T-helper 1 cell treated with Interleukin-12 subunit alpha and Interleukin-12 subunit beta and Interleukin-4 antibody, amounts not matched to agents 30 ng/mL and 1 ng/mL, for 36 hours (primary cell): ENCODE measurements at regions not wholly inside any gene's neighbourhood (a gene's known extent, or its start where the extent isn't known, plus 50 kb on each side); places are given as distances from the start of the nearest gene placed in this dataset.

Source experiments
- intact Hi-C: fragments of 100-400 bp; cut with micrococcal nuclease; formaldehyde crosslinking; loops from one replicate; pipeline ENCODE4 v1.15.1; 2024

DNA sequence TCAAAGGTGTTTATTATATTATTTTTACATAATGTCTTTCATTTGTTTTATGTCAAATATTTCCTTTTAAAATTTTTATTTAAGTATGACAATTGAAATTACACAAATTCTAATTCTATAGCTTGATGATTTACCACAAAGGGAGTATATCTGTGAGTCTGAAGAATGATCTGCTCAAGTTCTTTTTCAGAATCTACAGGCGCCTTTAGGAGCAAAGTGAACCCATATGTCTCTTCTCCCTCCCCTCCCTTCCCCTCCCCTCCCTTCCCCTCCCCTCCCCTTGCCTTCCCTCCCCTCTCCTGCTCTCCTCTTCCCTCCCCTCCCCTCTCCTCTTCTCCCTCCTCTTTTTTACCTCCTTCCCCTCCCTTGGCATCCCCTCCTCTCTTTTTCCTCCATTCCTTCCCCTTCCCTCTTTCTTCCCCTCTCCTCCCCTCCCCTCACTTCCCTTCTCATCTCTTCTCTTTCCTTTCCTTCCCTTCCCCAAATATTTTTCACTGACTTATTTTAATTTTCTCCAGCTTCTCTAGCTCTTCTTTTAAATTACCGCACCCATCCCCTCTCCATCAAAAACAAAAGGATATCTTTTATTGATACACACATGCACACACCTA, 495.3 kb upstream of the PIK3R1 start:
- intact Hi-C loops = no loop called here

- intact Hi-C loops = no loop called here
These were observed 505.4 kb upstream of the CD180 start for GRCh38 chr5:67702008-67702407.

- intact Hi-C loops = no loop called here
These were observed 503.0 kb upstream of the CD180 start for GRCh38 chr5:67699560-67699959.

- intact Hi-C loops = no loop called here
These were observed 499.8 kb upstream of the CD180 start for GRCh38 chr5:67696446-67696845.

DNA sequence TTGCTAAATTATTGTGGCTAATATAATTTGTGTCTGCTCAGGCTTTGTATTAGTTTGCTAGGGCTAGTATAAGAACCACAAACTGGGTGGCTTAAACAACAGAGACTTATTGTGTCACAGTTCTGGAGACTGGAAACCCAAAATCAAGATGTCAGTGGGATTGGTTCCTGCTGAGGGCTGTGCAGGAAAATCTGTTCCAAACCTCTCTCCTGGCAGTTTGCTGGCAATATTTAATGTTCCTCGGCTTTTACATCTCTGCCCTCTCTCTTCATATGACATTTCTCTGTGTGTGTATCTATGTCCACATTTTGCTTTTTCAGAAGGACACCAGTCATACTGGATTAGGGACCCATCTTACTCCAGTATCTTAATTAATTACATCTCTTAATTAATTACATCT, 498.8 kb upstream of the CD180 start:
- intact Hi-C loops = no loop called here

GRCh38 chr5:67694810-67695191, 498.2 kb upstream of the CD180 start:
- intact Hi-C loops = no loop called here

DNA sequence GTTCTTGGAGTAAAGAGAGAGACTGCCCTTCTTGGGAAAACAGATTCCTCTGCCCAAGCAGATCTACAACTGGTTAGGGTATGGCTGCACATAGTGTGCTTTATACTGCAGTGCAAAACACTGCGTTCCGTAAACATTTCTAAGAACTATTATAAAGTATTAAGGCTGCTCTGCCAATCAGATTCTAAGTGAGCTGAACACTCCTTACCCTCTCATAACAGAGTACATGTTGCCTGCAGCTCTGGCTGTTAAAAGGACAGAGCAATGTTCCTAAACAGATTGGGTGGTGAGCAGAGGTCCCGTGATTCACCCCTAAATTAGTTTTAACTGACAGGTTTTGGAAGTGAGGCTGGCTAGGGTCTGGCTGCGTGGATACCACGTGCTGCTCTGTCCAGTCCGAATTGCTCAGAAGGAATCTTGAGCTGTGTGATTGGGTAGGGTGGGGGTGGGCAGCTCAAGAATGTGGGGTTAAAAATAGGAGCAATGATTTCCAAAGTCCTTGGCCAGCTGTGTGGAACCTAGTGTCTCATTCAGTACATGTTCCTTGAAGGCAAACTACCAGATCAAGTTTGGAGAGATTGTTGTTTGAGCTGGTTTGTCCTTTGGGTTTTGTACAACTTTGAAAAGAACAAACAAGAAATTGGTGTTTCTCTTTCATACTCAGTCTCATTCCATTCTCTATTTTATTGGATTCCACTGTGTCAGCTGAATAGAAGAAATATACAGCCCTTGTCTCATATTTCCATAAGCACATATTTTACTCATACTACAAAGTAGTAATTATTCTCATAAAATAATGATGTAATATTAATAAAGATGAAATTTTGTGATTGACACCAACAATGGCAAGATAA, 497.6 kb upstream of the CD180 start:
- intact Hi-C loops = no loop called here

- intact Hi-C loops = no loop called here
These were observed 490.1 kb upstream of the CD180 start for GRCh38 chr5:67686746-67687145.

- intact Hi-C loops = no loop called here
These were observed 485.1 kb upstream of the CD180 start for GRCh38 chr5:67681703-67682102.

GRCh38 chr5:67680099-67680498, 483.5 kb upstream of the CD180 start:
- intact Hi-C loops = no loop called here

GRCh38 chr5:67679184-67679841, 482.7 kb upstream of the CD180 start:
- intact Hi-C loops = no loop called here

DNA sequence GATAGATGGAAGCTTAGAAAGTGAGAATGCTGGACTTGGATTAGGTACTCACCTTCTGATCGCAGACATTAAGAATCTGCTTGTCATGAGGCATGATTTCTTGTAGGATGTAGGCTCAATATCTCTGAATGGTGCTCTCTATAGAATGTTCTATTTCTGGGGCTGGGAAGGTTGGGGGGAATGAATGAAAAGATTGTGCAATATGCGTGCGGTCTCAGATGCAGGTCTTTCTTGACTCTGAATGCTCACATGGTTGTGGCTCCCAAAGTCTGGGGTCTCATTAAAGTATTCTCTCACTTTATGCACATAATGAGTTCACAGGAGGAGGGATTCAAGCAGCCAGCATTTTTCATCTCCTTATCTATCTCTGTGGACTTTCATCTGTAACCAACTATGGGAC, 482.0 kb upstream of the CD180 start:
- intact Hi-C loops = no loop called here

GRCh38 chr5:67677422-67677970, 480.9 kb upstream of the CD180 start:
- intact Hi-C loops = no loop called here

DNA sequence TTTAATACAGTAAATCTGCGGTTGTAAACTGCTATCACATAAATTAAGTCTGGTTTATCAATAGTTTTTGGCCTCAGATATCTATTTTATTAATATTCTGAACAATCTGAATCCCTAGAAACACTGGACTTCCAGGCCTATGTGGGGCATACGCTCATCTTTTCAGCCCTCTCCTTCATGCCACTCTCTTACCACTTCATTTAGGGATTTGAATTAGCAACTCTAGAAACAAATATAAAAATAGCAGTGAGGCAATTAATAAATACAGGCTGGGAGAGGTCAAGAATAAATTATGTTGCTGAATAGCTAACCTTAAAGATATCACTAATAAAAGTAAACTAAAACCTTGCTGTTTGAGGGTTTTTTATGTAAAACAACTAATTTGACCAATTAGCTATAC, 480.3 kb upstream of the CD180 start:
- intact Hi-C loops = no loop called here

DNA sequence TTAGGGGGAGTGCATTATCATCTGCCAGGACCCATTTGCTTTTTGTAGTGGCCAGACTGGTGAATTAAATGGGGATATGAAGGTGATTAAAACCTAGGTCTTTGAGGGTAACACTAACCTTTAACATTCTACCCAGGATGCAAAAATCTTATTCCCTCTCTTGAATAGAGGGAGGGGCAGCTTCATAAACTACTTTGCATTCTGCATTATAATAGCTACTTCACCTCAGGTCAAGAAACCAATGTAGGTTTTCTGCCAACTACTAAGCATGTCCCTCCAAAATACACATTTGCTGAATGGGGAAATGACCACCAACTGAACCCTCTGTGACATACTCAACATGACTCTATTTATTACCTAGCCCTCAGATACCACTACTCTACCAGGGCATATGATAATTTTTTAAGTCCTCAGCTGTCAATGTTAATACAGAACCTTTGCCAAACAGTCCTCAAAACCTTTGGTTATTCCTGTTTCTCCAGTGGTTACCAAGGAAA, 477.6 kb upstream of the CD180 start:
- intact Hi-C loops = no loop called here

DNA sequence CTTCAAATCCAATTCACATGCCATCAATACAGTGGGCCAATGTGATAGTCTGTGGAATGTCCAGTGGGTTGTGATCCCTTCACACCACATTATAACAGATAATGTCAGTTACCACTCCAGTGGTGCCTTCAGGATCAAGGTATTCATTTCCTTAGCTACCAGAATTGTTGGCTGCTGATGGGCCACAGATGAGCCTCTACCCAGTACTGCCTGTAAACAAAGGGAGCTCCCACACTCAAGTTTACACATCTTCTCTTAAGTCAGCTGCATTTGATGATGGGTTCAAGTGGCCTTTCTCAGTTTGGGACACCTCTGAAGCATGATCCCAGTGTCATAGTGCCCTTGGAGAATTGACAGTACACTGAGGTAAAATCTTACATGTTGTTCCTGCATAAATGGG, 477.0 kb upstream of the CD180 start:
- intact Hi-C loops = no loop called here

- intact Hi-C loops = no loop called here
These were observed 476.6 kb upstream of the CD180 start for GRCh38 chr5:67673180-67673579.

- intact Hi-C loops = no loop called here
These were observed 476.0 kb upstream of the CD180 start for GRCh38 chr5:67672636-67673035.

DNA sequence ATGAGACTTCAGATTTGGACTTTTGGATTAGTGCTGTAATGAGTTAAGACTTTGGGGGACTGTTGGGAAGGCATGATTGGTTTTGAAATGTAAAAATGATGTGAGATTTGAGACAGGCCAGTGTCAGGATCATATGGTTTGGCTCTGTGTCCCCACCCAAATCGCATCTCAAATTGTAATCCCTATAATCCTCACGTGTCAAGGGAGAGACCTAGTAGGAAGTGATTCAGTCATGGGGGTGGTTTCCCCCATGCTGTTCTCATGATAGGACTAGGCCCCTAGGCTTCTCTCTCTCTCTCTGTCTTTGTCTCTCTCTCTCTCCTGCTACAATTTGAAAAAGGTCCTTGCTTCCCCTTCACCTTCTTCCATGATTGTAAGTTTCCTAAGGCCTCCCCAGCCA, 473.3 kb upstream of the CD180 start:
- intact Hi-C loops = no loop called here

- intact Hi-C loops = no loop called here
These were observed 463.6 kb upstream of the CD180 start for GRCh38 chr5:67660149-67660548.

GRCh38 chr5:67659288-67659687, 462.7 kb upstream of the CD180 start:
- intact Hi-C loops = no loop called here

GRCh38 chr5:67657055-67657454, 460.5 kb upstream of the CD180 start:
- intact Hi-C loops = no loop called here
